ENCODE measurements at regions not wholly inside any gene's neighbourhood (a gene's known extent, or its start where the extent isn't known, plus 50 kb on each side); places are given as distances from the start of the nearest gene placed in this dataset.

DNA sequence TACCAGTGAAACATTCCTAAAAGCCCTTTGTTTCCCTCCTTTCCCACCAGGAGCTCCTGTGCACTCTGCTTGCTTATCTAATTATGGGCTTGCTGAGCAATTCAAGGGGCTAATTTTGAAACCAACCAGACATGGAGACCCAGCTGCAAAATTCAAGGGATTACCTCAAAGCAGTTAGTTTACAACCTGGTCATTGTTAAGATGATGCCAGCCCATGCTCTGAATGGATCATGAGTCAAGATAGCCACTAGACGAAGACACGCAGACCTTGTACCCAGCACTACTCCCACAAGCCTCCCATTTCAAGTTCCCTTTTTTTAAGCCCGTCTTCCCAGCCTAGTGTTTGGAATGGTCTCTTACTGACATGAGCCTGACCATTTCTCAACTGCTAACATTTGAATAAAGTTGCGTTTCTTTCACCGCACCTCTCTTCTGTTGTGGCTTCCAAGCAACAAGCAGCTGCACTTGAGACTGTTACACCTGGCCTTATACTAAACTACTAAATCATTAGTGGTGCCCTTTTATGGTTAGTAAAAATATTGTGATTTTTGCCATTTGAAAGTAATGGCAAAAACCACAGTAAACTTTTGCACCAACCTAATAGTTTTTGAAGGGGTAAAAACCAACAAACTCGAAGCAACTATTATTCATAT lies 315.3 kb upstream of the LUZP2 start:
- TF ChIP-seq, protein P1, sequence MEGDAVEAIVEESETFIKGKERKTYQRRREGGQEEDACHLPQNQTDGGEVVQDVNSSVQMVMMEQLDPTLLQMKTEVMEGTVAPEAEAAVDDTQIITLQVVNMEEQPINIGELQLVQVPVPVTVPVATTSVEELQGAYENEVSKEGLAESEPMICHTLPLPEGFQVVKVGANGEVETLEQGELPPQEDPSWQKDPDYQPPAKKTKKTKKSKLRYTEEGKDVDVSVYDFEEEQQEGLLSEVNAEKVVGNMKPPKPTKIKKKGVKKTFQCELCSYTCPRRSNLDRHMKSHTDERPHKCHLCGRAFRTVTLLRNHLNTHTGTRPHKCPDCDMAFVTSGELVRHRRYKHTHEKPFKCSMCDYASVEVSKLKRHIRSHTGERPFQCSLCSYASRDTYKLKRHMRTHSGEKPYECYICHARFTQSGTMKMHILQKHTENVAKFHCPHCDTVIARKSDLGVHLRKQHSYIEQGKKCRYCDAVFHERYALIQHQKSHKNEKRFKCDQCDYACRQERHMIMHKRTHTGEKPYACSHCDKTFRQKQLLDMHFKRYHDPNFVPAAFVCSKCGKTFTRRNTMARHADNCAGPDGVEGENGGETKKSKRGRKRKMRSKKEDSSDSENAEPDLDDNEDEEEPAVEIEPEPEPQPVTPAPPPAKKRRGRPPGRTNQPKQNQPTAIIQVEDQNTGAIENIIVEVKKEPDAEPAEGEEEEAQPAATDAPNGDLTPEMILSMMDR (conservative IDR thresholded peaks at IDR 0.05), result no peak
- TF ChIP-seq EZH2 (IDR thresholded peaks at IDR 0.05; ENCODE audit: low read depth), result no peak

All from PC-9 (cell line).